Choroid plexus epithelial cell (primary cell): ENCODE measurements at regions not wholly inside any gene's neighbourhood (a gene's known extent, or its start where the extent isn't known, plus 50 kb on each side); places are given as distances from the start of the nearest gene placed in this dataset.

Source experiments
- DNase-seq: peaks from one replicate; pipeline ENCODE4 v3.0.0-alpha.2; 2010; ENCODE audit warnings: low read depth
- H3K4me3 ChIP-seq: 2 replicates; pipeline ENCODE4 v1.5.1; 2011; ENCODE audit warnings: low read depth, mild to moderate bottlenecking, control low read depth, low read length, moderate library complexity
- CTCF ChIP-seq: conservative IDR thresholded peaks from 2 replicates; pipeline ENCODE4 v1.5.1; 2011; ENCODE audit warnings: low read depth, mild to moderate bottlenecking, control low read depth, inconsistent platforms, low read length, moderate library complexity

- DNase-seq, result no peak
- no peak for TF ChIP-seq CTCF
- no peak overlapping the region for H3K4me3 ChIP-seq
Observed at GRCh38 chr4:124593494-124593893, 119.0 kb downstream of the ANKRD50 start.

- DNase-seq, result no peak
- TF ChIP-seq CTCF, result no peak
- H3K4me3 ChIP-seq, result no peak overlapping the region
Observed at GRCh38 chr4:124594945-124595344, 117.6 kb downstream of the ANKRD50 start.

- TF ChIP-seq CTCF, result no peak
- no peak for DNase-seq
- no peak overlapping the region for H3K4me3 ChIP-seq
Observed at GRCh38 chr4:124596816-124597215, 115.7 kb downstream of the ANKRD50 start.

- no peak for DNase-seq
- H3K4me3 ChIP-seq, result no peak overlapping the region
- no peak for TF ChIP-seq CTCF
Observed at GRCh38 chr4:124610211-124610610, 102.3 kb downstream of the ANKRD50 start.
